Stimulated activated CD8-positive, alpha-beta memory T cell treated with anti-CD3 and anti-CD28 coated beads, Interleukin-2, amount 100 ng/mL, for 48 hours (primary cell): ENCODE measurements at regions not wholly inside any gene's neighbourhood (a gene's known extent, or its start where the extent isn't known, plus 50 kb on each side); places are given as distances from the start of the nearest gene placed in this dataset.
A peak's percentile ranks its signal among the peaks of the same experiment; 100 is the strongest.

Source experiments
- DNase-seq, 2 donors: peaks; one replicate each; pipeline ENCODE4 v3.0.0-alpha.2; 2020; ENCODE audit warnings: low read depth in 2 of 2

GRCh38 chr16:35386619-35387018 lies 1927.2 kb downstream of the TP53TG3F start:
- DNase-seq = no peak

- peak; percentile 7 to 17 for DNase-seq
Observed at GRCh38 chr16:35391328-35391727, 1931.9 kb downstream of the TP53TG3F start.

DNA sequence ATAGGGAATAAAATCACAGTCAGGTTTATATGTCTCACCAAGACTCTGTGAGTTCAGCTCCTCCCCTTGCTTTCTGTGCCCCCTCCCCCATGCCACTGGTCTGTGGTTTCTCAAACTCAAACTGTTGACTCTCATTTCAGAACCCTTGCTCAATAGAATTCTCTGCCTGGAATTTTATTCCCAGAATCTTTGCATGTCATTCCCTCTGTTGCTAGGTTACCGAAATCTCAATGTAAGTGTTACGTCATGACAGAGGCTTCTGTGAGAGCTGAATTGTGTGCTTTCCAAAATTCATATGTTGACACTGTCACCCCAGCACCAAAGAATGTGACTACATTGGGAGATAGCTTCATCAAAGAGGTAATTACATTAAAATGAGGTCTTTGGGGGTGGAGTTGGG lies 1938.8 kb downstream of the TP53TG3F start:
- DNase-seq = no peak

- DNase-seq = no peak
Observed at GRCh38 chr16:35399133-35399532, 1939.7 kb downstream of the TP53TG3F start.

DNA sequence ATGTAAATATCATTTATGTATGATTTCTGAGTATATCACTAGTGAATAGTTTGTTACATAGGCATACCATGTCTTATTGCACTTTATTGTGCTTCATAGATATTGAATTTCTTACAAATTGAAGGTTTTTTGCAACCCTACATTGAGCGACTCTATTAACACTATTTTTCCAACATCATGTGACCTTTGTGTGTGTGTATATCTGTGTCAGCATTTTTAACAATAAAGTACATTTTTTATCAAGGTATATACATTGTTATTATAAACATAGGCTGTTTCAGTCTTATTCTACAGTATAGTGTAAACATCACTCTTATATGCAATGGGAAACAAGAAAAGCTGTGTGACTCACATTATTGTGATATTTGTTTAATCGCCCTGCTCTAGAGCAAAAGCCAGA lies 1944.9 kb downstream of the TP53TG3F start:
- DNase-seq = no peak

GRCh38 chr16:35405526-35405925 lies 1946.1 kb downstream of the TP53TG3F start:
- DNase-seq = no peak

DNA sequence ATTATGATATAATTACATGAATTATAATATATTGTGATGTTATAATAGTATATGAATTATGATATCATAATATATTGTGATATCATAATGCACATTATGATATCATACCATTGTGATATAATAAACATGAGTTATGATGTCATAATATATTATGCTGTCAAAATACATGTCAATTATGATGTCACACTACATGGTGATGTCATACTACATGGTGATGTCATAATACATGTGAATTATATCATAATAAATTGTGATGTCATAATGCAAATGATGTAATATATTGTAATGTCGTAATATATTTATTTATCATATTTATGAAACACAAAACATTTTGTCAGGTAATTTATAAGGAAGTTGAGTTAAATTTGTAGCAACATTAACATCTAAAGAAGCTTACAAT lies 1950.1 kb downstream of the TP53TG3F start:
- DNase-seq = no peak

DNA sequence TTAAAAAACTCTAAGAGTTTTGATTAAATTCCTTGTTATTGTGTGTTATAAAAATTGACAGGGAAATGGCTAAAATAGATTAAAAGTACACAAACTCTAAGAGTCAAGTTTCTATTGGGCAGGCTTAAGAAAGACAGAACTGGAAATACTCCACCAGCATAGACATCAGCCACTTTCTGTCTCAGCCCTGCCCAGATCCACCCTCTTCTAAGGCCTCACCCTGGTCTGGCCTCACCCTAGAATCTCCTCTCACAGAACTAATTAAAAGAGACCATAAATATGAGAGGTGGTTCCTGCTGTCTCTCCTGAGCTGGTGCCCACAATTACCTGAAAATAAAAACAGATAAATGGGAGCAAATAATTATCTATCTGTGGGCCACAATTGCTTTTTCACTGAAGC lies 1951.0 kb downstream of the TP53TG3F start:
- DNase-seq = no peak

- DNase-seq = no peak
Observed at GRCh38 chr16:35411156-35411555, 1951.7 kb downstream of the TP53TG3F start.

DNA sequence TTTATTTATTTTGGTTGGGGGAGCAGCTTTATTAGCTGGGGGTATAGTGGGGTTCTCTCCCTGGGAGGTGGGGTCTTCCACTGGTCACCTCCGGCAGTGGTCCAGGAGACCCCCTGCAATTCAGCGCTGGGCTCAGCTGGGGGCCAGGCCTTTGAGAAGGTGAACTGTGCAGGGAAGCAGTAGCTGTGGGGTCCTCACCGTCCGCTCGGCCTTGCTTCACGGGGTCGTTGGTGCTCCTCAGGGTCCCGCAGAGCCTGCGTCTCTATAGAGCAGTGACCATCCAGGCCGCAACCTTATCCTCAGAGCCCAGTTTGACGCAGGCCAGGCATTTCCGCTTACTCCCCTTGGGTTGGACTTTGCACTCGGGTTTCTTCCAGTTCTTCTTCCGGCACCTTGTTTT lies 1954.7 kb downstream of the TP53TG3F start:
- no peak for DNase-seq

DNA sequence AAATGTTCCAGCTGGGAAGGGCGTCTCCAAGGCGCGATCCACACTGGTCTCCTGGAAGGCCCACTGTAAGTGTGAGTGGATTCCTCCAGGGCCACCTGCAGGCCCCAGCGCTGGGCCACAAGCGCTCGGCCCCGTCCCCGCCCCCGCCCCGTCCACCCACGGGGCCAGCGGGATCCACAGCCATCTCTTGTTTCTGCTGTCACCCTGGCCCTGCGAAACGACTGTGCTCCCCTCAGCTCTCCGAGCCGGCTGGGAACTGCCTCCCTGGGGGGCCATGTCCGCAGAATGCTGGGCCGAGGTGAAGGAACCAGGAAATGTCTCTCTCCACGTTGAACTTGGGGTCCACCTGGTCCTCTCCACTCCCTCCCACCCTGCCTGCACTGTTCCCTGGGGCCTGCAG lies 1955.2 kb downstream of the TP53TG3F start:
- DNase-seq = no peak

GRCh38 chr16:35425270-35425669 lies 1965.9 kb downstream of the TP53TG3F start:
- no peak for DNase-seq

- no peak for DNase-seq
Observed at GRCh38 chr16:35431829-35432663, 1972.6 kb downstream of the TP53TG3F start.

GRCh38 chr16:35440875-35441274 lies 1981.5 kb downstream of the TP53TG3F start:
- no peak for DNase-seq

GRCh38 chr16:35447010-35447558 lies 1987.7 kb downstream of the TP53TG3F start:
- no peak for DNase-seq

- no peak for DNase-seq
Observed at GRCh38 chr16:35449663-35450062, 1990.3 kb downstream of the TP53TG3F start.

- DNase-seq = no peak
Observed at GRCh38 chr16:35450648-35451047, 1991.2 kb downstream of the TP53TG3F start.

DNA sequence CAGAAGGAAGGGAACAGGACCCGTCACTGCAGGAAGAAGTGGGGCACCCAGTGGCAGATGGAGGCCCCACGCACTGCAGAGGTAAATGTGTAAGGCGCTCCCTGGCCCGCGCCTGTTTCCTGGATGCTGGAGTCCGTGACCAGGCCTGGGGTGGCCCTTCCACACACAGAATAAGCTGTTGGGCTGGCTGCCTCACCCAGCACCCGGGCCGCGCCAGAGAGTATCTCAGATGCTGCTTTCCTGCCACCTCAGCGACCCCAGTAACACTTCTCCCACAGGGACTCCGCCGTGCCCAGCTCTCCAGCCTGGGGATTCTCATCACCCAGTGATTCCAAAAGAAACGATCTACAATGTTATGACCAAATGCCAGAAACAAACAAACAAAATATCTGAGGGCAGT lies 1993.1 kb downstream of the TP53TG3F start:
- no peak for DNase-seq

- no peak for DNase-seq
Observed at GRCh38 chr16:35463358-35463757, 2003.9 kb downstream of the TP53TG3F start.

DNA sequence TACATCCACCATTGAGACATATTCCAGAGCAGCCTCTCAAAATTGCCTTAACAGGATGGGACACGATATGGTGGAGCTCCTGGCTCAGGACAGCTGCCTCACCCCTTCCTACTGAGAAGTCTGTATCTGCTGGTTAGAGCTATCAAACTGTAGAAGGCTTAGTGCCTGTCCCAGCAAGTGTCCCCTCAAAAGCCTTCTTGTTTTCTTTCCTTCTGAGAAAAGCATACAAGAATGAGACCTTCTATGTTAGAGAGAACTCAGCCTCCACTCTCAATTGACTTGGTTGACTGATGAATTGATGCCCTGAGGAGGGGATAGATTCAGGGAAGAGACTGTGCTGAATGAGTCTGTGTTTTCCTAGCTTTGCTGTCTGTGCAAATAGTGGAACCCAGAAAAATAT lies 2020.9 kb downstream of the TP53TG3F start:
- no peak for DNase-seq

DNA sequence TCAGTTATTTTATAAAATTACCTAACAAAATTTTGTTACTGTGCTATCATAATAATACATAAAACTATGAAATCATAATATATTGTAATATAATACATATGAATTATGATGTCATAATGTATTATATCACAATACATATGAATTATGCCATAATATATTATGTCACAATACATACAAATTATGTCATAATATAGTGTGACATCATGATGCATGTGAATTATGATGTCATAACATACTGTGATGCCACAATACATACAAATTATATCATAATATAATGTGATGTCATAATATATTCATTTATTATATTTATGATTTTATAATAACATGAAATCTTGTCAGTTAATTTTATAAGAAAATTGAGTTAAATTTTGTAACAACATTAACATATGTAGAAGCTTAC lies 2021.6 kb downstream of the TP53TG3F start:
- no peak for DNase-seq

DNA sequence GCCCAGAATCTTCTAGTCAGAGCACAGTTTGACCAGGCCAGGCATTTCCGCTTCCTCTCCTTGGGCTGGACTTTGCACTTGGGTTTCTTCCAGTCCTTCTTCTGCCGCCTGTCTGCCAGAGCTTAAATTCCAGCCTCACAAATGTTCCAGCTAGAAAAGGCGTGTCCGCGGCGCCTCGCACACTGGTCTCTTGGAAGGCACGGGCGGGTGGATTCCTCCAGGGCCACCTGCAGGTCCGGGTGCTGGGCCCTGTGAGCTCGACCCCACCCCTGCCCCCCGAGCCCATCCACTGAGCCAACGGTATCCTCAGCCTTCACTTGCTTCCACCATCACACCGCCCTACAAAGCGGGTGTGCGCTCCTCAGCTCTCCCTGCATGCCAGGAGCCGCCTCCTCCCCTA lies 2026.5 kb downstream of the TP53TG3F start:
- DNase-seq = no peak

- DNase-seq = no peak
Observed at GRCh38 chr16:35492225-35492624, 2032.8 kb downstream of the TP53TG3F start.

GRCh38 chr16:35497399-35497798 lies 2038.0 kb downstream of the TP53TG3F start:
- no peak for DNase-seq
